Loucy (cell line): ENCODE measurements at regions not wholly inside any gene's neighbourhood (a gene's known extent, or its start where the extent isn't known, plus 50 kb on each side); places are given as distances from the start of the nearest gene placed in this dataset.

ENCODE experiments used
- H2AFZ ChIP-seq: fragments of 200-600 bp; sonication (generic); 2 replicates; pipeline ENCODE4 v1.6.0; 2016; ENCODE audit warnings: antibody characterized with exemption, mild to moderate bottlenecking, low read length, moderate library complexity
- H3F3A ChIP-seq: fragments of 200-600 bp; 2 replicates; pipeline ENCODE4 v1.6.0; 2016; ENCODE audit warnings: antibody characterized with exemption, low read depth, mild to moderate bottlenecking
- H3K27me3 ChIP-seq: fragments of 200-600 bp; sonication (generic); 2 replicates; pipeline ENCODE4 v1.6.1; 2014; ENCODE audit warnings: low read length, mild to moderate bottlenecking; ENCODE audit not compliant: insufficient read depth, poor library complexity, severe bottlenecking
- H3K36me3 ChIP-seq: fragments of 200-600 bp; sonication (generic); 2 replicates; pipeline ENCODE4 v1.6.1; 2016; ENCODE audit warnings: low read length; ENCODE audit not compliant: insufficient read depth
- H3K4me1 ChIP-seq: fragments of 200-600 bp; sonication (generic); 2 replicates; pipeline ENCODE4 v1.5.1; 2014; ENCODE audit warnings: low read length, mild to moderate bottlenecking; ENCODE audit not compliant: insufficient read depth, poor library complexity, severe bottlenecking
- H3K4me2 ChIP-seq: fragments of 200-600 bp; sonication (generic); 2 replicates; pipeline ENCODE4 v1.6.0; 2014; ENCODE audit warnings: antibody characterized with exemption, low read length, low read depth, mild to moderate bottlenecking; ENCODE audit not compliant: poor library complexity, severe bottlenecking
- H3K4me3 ChIP-seq: fragments of 200-600 bp; sonication (generic); 2 replicates; pipeline ENCODE4 v1.5.1; 2014; ENCODE audit warnings: low read length, mild to moderate bottlenecking, mixed read lengths; ENCODE audit not compliant: poor library complexity, severe bottlenecking
- H3K79me2 ChIP-seq: fragments of 200-600 bp; sonication (generic); 2 replicates; pipeline ENCODE4 v1.6.1; 2014; ENCODE audit warnings: low read length; ENCODE audit not compliant: insufficient read depth
- H3K9ac ChIP-seq: fragments of 200-600 bp; sonication (generic); 2 replicates; pipeline ENCODE4 v1.6.0; 2014; ENCODE audit warnings: mild to moderate bottlenecking, low read depth, low read length, moderate library complexity; ENCODE audit not compliant: poor library complexity, severe bottlenecking
- H3K9me2 ChIP-seq: fragments of 200-600 bp; sonication (generic); replicated peaks from 2 replicates; pipeline ENCODE4 v1.6.1; 2016; ENCODE audit warnings: low read depth, low read length, mixed read lengths
- H3K9me3 ChIP-seq: fragments of 200-600 bp; sonication (generic); 2 replicates; pipeline ENCODE4 v1.6.1; 2014; ENCODE audit warnings: mild to moderate bottlenecking, antibody characterized with exemption, low read length, low read depth; ENCODE audit not compliant: insufficient read depth
- H4K20me1 ChIP-seq: fragments of 200-600 bp; sonication (generic); 2 replicates; pipeline ENCODE4 v1.6.0; 2014; ENCODE audit warnings: antibody characterized with exemption, low read length, mild to moderate bottlenecking; ENCODE audit not compliant: insufficient read depth, poor library complexity, severe bottlenecking
- CTCF ChIP-seq: fragments of 200-600 bp; sonication (generic); conservative IDR thresholded peaks from 2 replicates; pipeline ENCODE4 v1.5.1; 2014; ENCODE audit warnings: mild to moderate bottlenecking, antibody characterized with exemption, low read length
- EZH2phosphoT487 ChIP-seq: fragments of 200-600 bp; IDR thresholded peaks from 2 replicates; pipeline ENCODE4 v1.6.1; 2018; ENCODE audit warnings: antibody characterized with exemption, mild to moderate bottlenecking, moderate library complexity, borderline replicate concordance

GRCh38 chr14:54140551-54140950 lies 183.9 kb upstream of the BMP4 start:
- Histone ChIP-seq H3K4me2 (no peak overlapping the region), H3K4me3 (no peak overlapping the region), H3K27me3 (no peaks in the 10 kb centered on the region), H3K9me3 (no peaks in the 10 kb centered on the region), H3K36me3 (no peaks in the 10 kb centered on the region), H3K79me2 (no peaks in the 10 kb centered on the region), H3K4me1 (no peaks in the 10 kb centered on the region), H2AFZ (no peak overlapping the region), H3K9ac (no peak overlapping the region), H4K20me1 (no peaks in the 10 kb centered on the region), H3K9me2 (no peaks in the 10 kb centered on the region), H3F3A (no peaks in the 10 kb centered on the region)
- no peak for TF ChIP-seq CTCF
- TF ChIP-seq EZH2phosphoT487 = no peak

GRCh38 chr14:54146601-54147000 lies 190.0 kb upstream of the BMP4 start:
- H3K4me2 ChIP-seq = no peak overlapping the region
- H3K9me2 ChIP-seq = no peaks in the 10 kb centered on the region
- H3K4me3 ChIP-seq = no peak overlapping the region
- no peaks in the 10 kb centered on the region for H3F3A ChIP-seq
- no peaks in the 10 kb centered on the region for H3K27me3 ChIP-seq
- H3K79me2 ChIP-seq = no peaks in the 10 kb centered on the region
- H3K36me3 ChIP-seq = no peaks in the 10 kb centered on the region
- no peak overlapping the region for H3K9ac ChIP-seq
- no peaks in the 10 kb centered on the region; the same call in 1 of the 2 replicates for H3K9me3 ChIP-seq
- no peak for TF ChIP-seq EZH2phosphoT487
- H4K20me1 ChIP-seq = no peaks in the 10 kb centered on the region
- H2AFZ ChIP-seq = no peak overlapping the region
- no peaks in the 10 kb centered on the region for H3K4me1 ChIP-seq

GRCh38 chr14:54147282-54147681 lies 190.7 kb upstream of the BMP4 start:
- H3K36me3 ChIP-seq = no peaks in the 10 kb centered on the region
- no peak for TF ChIP-seq CTCF
- no peak for TF ChIP-seq EZH2phosphoT487
- no peaks in the 10 kb centered on the region for H4K20me1 ChIP-seq
- no peak overlapping the region for H3K4me2 ChIP-seq
- no peaks in the 10 kb centered on the region for H3F3A ChIP-seq
- H2AFZ ChIP-seq = no peak overlapping the region
- no peak overlapping the region for H3K4me3 ChIP-seq
- no peak overlapping the region for H3K9ac ChIP-seq
- no peaks in the 10 kb centered on the region; the same call in 1 of the 2 replicates for H3K9me3 ChIP-seq
- H3K4me1 ChIP-seq = no peaks in the 10 kb centered on the region
- H3K79me2 ChIP-seq = no peaks in the 10 kb centered on the region
- no peaks in the 10 kb centered on the region for H3K27me3 ChIP-seq
- H3K9me2 ChIP-seq = no peaks in the 10 kb centered on the region

GRCh38 chr14:54147758-54148157 lies 191.1 kb upstream of the BMP4 start:
- Histone ChIP-seq H3K9me2 (no peaks in the 10 kb centered on the region), H3K4me1 (no peaks in the 10 kb centered on the region), H3K9me3 (no peaks in the 10 kb centered on the region; the same call in 1 of the 2 replicates), H3K4me2 (no peak overlapping the region), H3K4me3 (no peak overlapping the region), H4K20me1 (no peaks in the 10 kb centered on the region), H3K79me2 (no peaks in the 10 kb centered on the region), H3F3A (no peaks in the 10 kb centered on the region), H3K9ac (no peak overlapping the region), H2AFZ (no peak overlapping the region), H3K27me3 (no peaks in the 10 kb centered on the region), H3K36me3 (no peaks in the 10 kb centered on the region)
- TF ChIP-seq EZH2phosphoT487 = no peak
- TF ChIP-seq CTCF = no peak
